ENCODE measurements at regions not wholly inside any gene's neighbourhood (a gene's known extent, or its start where the extent isn't known, plus 50 kb on each side); places are given as distances from the start of the nearest gene placed in this dataset.

- no peaks in the 10 kb centered on the region for H3K27me3 ChIP-seq (ENCODE audit: insufficient read depth)
- no peaks in the 10 kb centered on the region; the same call in 1 of the 2 replicates for H3K36me3 ChIP-seq (ENCODE audit: insufficient read depth)
- Mint-ChIP-seq H3K27ac (no peak overlapping the region), H3K27me3 (ENCODE audit: insufficient read depth, low read depth, poor library complexity) (no peaks in the 10 kb centered on the region), H3K4me3 (no peak overlapping the region), H3K36me3 (ENCODE audit: low read depth) (no peaks in the 10 kb centered on the region), H3K9me3 (peaks cover 6% of the 10 kb centered on the region; the same call in 1 of the 3 replicates), H3K4me1 (no peaks in the 10 kb centered on the region)
- peaks cover 13% of the 10 kb centered on the region; the same call in 1 of the 2 replicates for H3K9me2 ChIP-seq (ENCODE audit: insufficient read depth)
- no peak overlapping the region for H3K4me2 ChIP-seq
- TF ChIP-seq NANOG (IDR thresholded peaks at IDR 0.05; ENCODE audit: borderline replicate concordance) (no peak), REST (IDR thresholded peaks at IDR 0.05; ENCODE audit: unreplicated experiment) (no peak), ZNF462 (CRISPR knock-in tag; IDR thresholded peaks at IDR 0.05) (no peak), JUNB (IDR thresholded peaks at IDR 0.05; ENCODE audit: unreplicated experiment) (no peak), ZNF331 (CRISPR knock-in tag; IDR thresholded peaks at IDR 0.05; ENCODE audit: low read depth) (no peak), EZH2 (IDR thresholded peaks at IDR 0.05; ENCODE audit: low read depth, unreplicated experiment) (no peak)
- TF ChIP-seq, protein P1, sequence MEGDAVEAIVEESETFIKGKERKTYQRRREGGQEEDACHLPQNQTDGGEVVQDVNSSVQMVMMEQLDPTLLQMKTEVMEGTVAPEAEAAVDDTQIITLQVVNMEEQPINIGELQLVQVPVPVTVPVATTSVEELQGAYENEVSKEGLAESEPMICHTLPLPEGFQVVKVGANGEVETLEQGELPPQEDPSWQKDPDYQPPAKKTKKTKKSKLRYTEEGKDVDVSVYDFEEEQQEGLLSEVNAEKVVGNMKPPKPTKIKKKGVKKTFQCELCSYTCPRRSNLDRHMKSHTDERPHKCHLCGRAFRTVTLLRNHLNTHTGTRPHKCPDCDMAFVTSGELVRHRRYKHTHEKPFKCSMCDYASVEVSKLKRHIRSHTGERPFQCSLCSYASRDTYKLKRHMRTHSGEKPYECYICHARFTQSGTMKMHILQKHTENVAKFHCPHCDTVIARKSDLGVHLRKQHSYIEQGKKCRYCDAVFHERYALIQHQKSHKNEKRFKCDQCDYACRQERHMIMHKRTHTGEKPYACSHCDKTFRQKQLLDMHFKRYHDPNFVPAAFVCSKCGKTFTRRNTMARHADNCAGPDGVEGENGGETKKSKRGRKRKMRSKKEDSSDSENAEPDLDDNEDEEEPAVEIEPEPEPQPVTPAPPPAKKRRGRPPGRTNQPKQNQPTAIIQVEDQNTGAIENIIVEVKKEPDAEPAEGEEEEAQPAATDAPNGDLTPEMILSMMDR (conservative IDR thresholded peaks at IDR 0.05; ENCODE audit: low read depth in 2 of 2), result no peak
- no peak overlapping the region for H3K4me3 ChIP-seq
- H4K20me1 ChIP-seq (replicated peaks; ENCODE audit: insufficient read depth), result no peaks in the 10 kb centered on the region
- H3K4me1 ChIP-seq (ENCODE audit: insufficient read depth), result no peaks in the 10 kb centered on the region
- 0 out of 2 replicates have a peak overlapping the region, but pooled peaks have one; percentile 76 for H2AFZ ChIP-seq
- H3K79me2 ChIP-seq (replicated peaks; ENCODE audit: insufficient read depth), result no peaks in the 10 kb centered on the region
- DNase-seq (ENCODE audit: low spot score), result no peak
- H3K27ac ChIP-seq (ENCODE audit: low read depth), result no peak overlapping the region
- ATAC-seq, result no peak
- H3F3A ChIP-seq (replicated peaks; ENCODE audit: low read depth), result no peaks in the 10 kb centered on the region
Observed at GRCh38 chr3:30988769-30989168, 94.3 kb upstream of the GADL1 start.
